ENCODE measurements at regions not wholly inside any gene's neighbourhood (a gene's known extent, or its start where the extent isn't known, plus 50 kb on each side); places are given as distances from the start of the nearest gene placed in this dataset.
"Not testable (repeated sequence)": the region's sequence is repeated elsewhere in the genome, so short reads cannot be mapped to it uniquely, and the experiment has no call there.

- DNase-seq (ENCODE audit: low read depth in 1 of 2, low spot score in 1 of 2), result not testable (repeated sequence)
Observed at GRCh38 chr6:170036367-170036766, 254.5 kb downstream of the DLL1 start.

GRCh38 chr6:170035901-170036304 is 255.0 kb downstream of the DLL1 start:
- no peak for DNase-seq (ENCODE audit: low read depth in 1 of 2, low spot score in 1 of 2)

- no peak for DNase-seq (ENCODE audit: low read depth in 1 of 2, low spot score in 1 of 2)
Observed at GRCh38 chr6:170035044-170035443, 255.8 kb downstream of the DLL1 start.

- no peak for DNase-seq (ENCODE audit: low read depth in 1 of 2, low spot score in 1 of 2)
Observed at GRCh38 chr6:170034294-170034693, 256.6 kb downstream of the DLL1 start.

GRCh38 chr6:170033666-170034065 is 257.2 kb downstream of the DLL1 start:
- DNase-seq (ENCODE audit: low read depth in 1 of 2, low spot score in 1 of 2), result no peak

- DNase-seq (ENCODE audit: low read depth in 1 of 2, low spot score in 1 of 2), result no peak
Observed at GRCh38 chr6:170032706-170033309, 258.1 kb downstream of the DLL1 start.

- no peak for DNase-seq (ENCODE audit: low read depth in 1 of 2, low spot score in 1 of 2)
Observed at GRCh38 chr6:170032197-170032596, 258.7 kb downstream of the DLL1 start.

GRCh38 chr6:170031684-170032121 is 259.2 kb downstream of the DLL1 start:
- no peak for DNase-seq (ENCODE audit: low read depth in 1 of 2, low spot score in 1 of 2)

- no peak for DNase-seq (ENCODE audit: low read depth in 1 of 2, low spot score in 1 of 2)
Observed at GRCh38 chr6:170030821-170031471, 259.9 kb downstream of the DLL1 start.

GRCh38 chr6:170030284-170030815 is 260.5 kb downstream of the DLL1 start:
- no peak for DNase-seq (ENCODE audit: low read depth in 1 of 2, low spot score in 1 of 2)

GRCh38 chr6:170029416-170030283 is 261.2 kb downstream of the DLL1 start:
- no peak for DNase-seq (ENCODE audit: low read depth in 1 of 2, low spot score in 1 of 2)

GRCh38 chr6:170028629-170029345 is 262.1 kb downstream of the DLL1 start:
- DNase-seq (ENCODE audit: low read depth in 1 of 2, low spot score in 1 of 2), result no peak

GRCh38 chr6:170027647-170028043 is 263.2 kb downstream of the DLL1 start:
- no peak for DNase-seq (ENCODE audit: low read depth in 1 of 2, low spot score in 1 of 2)

GRCh38 chr6:170026751-170027646 is 263.9 kb downstream of the DLL1 start:
- no peak for DNase-seq (ENCODE audit: low read depth in 1 of 2, low spot score in 1 of 2)

GRCh38 chr6:170025935-170026750 is 264.7 kb downstream of the DLL1 start:
- no peak for DNase-seq (ENCODE audit: low read depth in 1 of 2, low spot score in 1 of 2)

GRCh38 chr6:170025341-170025911 is 265.5 kb downstream of the DLL1 start:
- no peak for DNase-seq (ENCODE audit: low read depth in 1 of 2, low spot score in 1 of 2)

- no peak for DNase-seq (ENCODE audit: low read depth in 1 of 2, low spot score in 1 of 2)
Observed at GRCh38 chr6:170024940-170025339, 265.9 kb downstream of the DLL1 start.

- no peak for DNase-seq (ENCODE audit: low read depth in 1 of 2, low spot score in 1 of 2)
Observed at GRCh38 chr6:170023620-170024521, 267.0 kb downstream of the DLL1 start.

Measured in activated T-helper 1 cell treated with anti-CD3 and anti-CD28 coated beads, Interleukin-2, amount 50 U/mL, for 16 hours (primary cell).